GM10248 (cell line): ENCODE measurements at regions not wholly inside any gene's neighbourhood (a gene's known extent, or its start where the extent isn't known, plus 50 kb on each side); places are given as distances from the start of the nearest gene placed in this dataset.

Source experiments
- CTCF ChIA-PET: fragments of 300-600 bp; sonication (Branson Sonifier 250); formaldehyde crosslinking; extraction: SDS; loops from one replicate; lab custom pipeline; 2021; ENCODE audit warnings: antibody characterized with exemption; lab: Yijun Ruan, JAX
- POLR2A ChIA-PET: fragments of 350-650 bp; sonication (Branson Sonifier 250); formaldehyde crosslinking; extraction: SDS; loops from one replicate; lab custom pipeline; 2020; ENCODE audit warnings: antibody characterized with exemption; lab: Yijun Ruan, JAX
- DNase-seq: peaks from one replicate; pipeline ENCODE4 v3.0.0; 2012; ENCODE audit errors: extremely low spot score
- TF ChIP-seq, protein P1 (sequence below): IDR thresholded peaks from 2 replicates; pipeline ENCODE4 v1.5.1; 2012; ENCODE audit warnings: mild to moderate bottlenecking, low read depth; ENCODE audit errors: extremely low read depth, missing control alignments, control extremely low read depth

DNA sequence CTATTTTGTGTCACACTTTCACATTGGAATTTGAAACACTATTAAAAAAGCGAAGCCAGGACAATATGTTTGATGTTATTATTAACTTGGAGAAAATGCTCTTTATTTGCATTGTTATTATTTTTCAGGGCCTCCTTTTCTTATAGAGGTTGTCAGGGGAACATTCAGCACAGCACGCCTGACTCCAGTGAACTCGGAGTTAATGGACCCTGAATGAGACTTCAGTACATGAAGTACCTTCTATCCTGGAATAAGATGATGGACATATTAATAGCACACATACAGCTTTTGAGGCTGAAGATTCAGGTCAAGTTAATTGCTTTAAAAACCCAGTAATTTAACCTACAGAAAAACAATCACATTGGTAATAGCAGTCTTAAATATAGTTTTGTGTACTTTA lies 652.9 kb downstream of the SEMA5A start:
- TF ChIP-seq, protein P1, sequence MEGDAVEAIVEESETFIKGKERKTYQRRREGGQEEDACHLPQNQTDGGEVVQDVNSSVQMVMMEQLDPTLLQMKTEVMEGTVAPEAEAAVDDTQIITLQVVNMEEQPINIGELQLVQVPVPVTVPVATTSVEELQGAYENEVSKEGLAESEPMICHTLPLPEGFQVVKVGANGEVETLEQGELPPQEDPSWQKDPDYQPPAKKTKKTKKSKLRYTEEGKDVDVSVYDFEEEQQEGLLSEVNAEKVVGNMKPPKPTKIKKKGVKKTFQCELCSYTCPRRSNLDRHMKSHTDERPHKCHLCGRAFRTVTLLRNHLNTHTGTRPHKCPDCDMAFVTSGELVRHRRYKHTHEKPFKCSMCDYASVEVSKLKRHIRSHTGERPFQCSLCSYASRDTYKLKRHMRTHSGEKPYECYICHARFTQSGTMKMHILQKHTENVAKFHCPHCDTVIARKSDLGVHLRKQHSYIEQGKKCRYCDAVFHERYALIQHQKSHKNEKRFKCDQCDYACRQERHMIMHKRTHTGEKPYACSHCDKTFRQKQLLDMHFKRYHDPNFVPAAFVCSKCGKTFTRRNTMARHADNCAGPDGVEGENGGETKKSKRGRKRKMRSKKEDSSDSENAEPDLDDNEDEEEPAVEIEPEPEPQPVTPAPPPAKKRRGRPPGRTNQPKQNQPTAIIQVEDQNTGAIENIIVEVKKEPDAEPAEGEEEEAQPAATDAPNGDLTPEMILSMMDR: no peak
- ChIA-PET CTCF (no interaction called here), POLR2A (no interaction called here)
- DNase-seq: no peak

DNA sequence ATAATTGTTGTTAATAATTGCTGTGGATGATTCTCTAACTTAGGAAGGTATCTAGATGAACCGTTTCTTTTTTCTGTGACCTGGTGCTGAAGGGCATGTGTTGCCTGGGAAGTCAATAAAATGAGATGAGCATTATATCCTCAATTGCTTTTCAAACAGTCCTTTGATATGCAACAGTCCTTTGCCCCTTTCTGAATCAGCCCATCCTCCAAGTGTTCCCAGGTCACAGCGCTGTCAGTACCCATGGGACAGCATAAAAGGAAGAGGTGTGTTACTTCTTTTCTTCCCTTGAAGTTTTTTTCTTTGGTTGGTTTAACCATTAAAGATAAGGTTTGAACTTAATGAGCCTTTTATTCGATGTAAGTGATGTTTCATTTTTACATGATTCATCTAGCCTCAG lies 651.8 kb downstream of the SEMA5A start:
- DNase-seq: no peak
- ChIA-PET POLR2A (no interaction called here), CTCF (no interaction called here)
- TF ChIP-seq, protein P1: no peak

DNA sequence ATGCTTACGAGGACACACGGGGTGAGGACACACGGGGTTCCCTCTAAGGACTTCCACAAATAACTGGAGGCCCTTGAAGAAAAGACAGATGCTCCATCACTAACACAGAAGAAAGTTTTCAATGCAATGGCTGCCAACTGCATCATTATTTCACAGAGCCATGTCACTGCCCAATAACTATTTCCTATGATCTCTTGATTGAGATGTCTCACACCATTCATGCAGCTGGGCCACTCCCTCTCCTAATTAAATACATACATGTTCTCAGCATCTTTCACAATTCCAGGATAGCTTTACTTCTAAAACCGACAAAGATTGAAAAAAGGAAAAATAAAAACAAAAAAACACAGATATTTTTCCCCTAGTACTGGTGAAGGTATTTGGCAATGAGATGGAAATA lies 650.8 kb downstream of the SEMA5A start:
- DNase-seq: no peak
- TF ChIP-seq, protein P1: no peak
- ChIA-PET POLR2A (no interaction called here), CTCF (interaction anchor here (1.0 kb wide), 1 partner anchor 9 kb away, joined by 3 read pairs; no protein-coding TSS in a partner anchor)

DNA sequence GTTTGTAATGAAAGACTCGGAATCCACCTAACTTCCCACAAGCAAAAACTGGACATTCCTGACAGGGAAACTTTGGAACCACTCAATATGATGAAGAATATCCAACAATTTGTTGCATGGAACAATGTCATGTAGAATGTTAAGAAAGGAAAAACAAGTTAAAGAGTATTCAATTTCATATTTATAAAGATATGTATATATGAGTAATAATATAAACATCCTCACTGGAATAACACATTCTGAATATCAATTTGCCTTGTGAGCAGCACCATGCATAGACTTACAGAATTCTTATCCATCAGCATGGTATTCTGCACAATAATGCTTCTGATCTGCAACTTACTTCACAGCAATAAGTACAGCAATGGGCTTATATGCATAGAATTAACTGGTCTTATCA lies 650.3 kb downstream of the SEMA5A start:
- POLR2A ChIA-PET: no interaction called here
- CTCF ChIA-PET: no interaction called here
- no peak for DNase-seq
- TF ChIP-seq, protein P1: no peak

DNA sequence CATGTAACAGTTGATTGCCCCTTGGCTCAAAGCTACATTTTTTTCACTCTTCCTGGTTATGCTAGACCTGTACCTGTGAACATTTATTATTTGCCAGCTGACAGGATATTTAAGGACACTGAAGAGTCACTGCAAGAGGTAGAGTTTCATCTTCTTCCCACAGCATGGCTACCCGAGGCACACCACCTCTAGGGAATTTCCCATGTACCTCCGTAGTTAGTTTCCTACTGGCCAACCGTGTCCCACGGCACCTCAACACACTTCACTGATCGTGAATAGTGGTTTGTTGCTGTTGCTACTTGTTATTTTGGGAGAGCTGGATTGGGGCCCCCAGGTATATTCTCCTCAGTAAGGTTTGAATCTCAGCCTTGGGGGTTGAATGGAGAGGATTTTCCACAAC lies 648.6 kb downstream of the SEMA5A start:
- CTCF ChIA-PET: interaction anchor here (0.6 to 1.8 kb wide), 2 partner anchors 10 to 11 kb away, joined by 3 to 5 read pairs; no protein-coding TSS in a partner anchor
- POLR2A ChIA-PET: no interaction called here
- DNase-seq: no peak
- TF ChIP-seq, protein P1: no peak

DNA sequence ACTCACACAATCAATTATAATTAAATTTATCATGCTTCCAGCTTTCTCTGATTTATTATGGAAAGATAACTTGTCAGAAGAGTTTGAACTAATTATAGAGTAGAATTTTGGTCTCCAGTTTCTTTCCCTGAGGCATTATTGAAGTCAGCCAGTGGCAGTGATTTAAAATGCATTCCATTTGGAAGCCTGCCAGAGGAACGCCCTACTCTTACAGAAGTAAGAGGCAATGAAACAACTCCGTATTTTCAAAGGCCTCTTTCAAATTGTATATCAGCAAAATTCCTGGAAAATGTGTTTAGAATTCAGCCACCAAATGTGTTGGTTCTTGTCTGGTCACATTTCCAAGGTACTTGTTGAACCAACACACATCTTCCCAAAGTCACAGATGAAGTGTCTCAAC lies 640.9 kb downstream of the SEMA5A start:
- CTCF ChIA-PET: no interaction called here
- DNase-seq: no peak
- TF ChIP-seq, protein P1: no peak
- POLR2A ChIA-PET: no interaction called here
